ENCODE measurements at regions not wholly inside any gene's neighbourhood (a gene's known extent, or its start where the extent isn't known, plus 50 kb on each side); places are given as distances from the start of the nearest gene placed in this dataset.

- Histone ChIP-seq H3K4me3 (no peak overlapping the region), H3K4me1 (no peaks in the 10 kb centered on the region), H3K27me3 (no peaks in the 10 kb centered on the region), H3K9me3 (no peaks in the 10 kb centered on the region), H3K27ac (no peak overlapping the region), H3K36me3 (no peaks in the 10 kb centered on the region)
- DNase-seq (ENCODE audit: low spot score in 2 of 2): no peak
- 87% methylated on average over 4 of the region's 4 CpGs for WGBS
- no peak for TF ChIP-seq POLR2A (IDR thresholded peaks at IDR 0.05)
- TF ChIP-seq POLR2AphosphoS5 (IDR thresholded peaks at IDR 0.05): no peak
- no peak for TF ChIP-seq EP300 (IDR thresholded peaks at IDR 0.05)
- TF ChIP-seq, protein P1, sequence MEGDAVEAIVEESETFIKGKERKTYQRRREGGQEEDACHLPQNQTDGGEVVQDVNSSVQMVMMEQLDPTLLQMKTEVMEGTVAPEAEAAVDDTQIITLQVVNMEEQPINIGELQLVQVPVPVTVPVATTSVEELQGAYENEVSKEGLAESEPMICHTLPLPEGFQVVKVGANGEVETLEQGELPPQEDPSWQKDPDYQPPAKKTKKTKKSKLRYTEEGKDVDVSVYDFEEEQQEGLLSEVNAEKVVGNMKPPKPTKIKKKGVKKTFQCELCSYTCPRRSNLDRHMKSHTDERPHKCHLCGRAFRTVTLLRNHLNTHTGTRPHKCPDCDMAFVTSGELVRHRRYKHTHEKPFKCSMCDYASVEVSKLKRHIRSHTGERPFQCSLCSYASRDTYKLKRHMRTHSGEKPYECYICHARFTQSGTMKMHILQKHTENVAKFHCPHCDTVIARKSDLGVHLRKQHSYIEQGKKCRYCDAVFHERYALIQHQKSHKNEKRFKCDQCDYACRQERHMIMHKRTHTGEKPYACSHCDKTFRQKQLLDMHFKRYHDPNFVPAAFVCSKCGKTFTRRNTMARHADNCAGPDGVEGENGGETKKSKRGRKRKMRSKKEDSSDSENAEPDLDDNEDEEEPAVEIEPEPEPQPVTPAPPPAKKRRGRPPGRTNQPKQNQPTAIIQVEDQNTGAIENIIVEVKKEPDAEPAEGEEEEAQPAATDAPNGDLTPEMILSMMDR (IDR thresholded peaks at IDR 0.05): no peak
Observed at GRCh38 chr2:5939553-5939952, 247.4 kb downstream of the SOX11 start.

DNA sequence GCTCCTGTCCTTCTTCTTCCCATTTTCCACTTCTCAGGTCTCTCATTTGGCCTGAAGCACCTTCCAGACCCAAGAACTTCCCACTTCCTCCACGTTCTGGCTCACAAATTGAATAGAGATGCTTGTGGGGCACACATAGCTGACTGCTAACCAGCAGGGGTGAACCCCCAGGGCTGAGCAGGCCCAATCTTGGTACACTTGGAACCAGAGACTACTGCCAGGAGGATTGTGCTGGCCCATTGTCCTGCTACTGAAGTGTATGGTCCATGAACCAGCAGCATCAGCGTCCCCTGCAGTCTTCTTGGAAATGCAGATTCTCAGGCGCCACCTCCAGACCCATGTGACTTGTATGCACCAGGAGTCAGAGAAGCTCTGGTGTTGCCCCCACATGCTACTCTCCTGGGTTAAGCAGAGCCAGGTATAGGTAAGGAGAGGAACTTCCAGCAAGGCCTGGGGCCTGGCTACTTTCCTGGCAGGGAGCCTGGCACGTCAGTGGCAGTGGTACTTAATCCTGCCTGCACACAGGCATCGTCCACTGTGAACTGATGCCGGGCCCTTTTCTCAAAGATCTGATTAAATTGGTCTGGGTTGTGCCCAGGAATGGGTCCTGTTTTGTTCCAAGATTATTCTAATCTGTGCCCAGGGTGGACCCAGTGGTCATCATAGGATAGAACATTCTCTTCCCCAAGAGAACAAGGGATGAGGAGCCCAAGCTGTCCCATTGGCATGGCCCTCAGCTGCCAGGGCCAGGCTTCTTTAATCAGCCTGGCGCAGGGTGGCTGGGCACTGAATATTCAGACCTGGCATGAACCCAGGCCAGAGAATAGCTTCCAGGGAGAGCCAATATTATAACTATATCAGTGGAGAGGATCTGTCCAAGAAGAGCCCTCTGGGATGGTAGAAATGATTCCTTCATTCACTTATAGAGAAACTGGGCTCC lies 248.7 kb downstream of the SOX11 start:
- 74% methylated on average over 5 of the region's 7 CpGs for WGBS
- no peak for DNase-seq (ENCODE audit: low spot score in 2 of 2)
- Histone ChIP-seq H3K4me3 (no peak overlapping the region), H3K27ac (no peak overlapping the region), H3K27me3 (no peaks in the 10 kb centered on the region), H3K36me3 (no peaks in the 10 kb centered on the region), H3K9me3 (no peaks in the 10 kb centered on the region), H3K4me1 (no peaks in the 10 kb centered on the region)
- TF ChIP-seq, protein P1 (IDR thresholded peaks at IDR 0.05): no peak
- TF ChIP-seq POLR2A (IDR thresholded peaks at IDR 0.05): no peak
- TF ChIP-seq EP300 (IDR thresholded peaks at IDR 0.05): no peak
- TF ChIP-seq POLR2AphosphoS5 (IDR thresholded peaks at IDR 0.05): no peak

DNA sequence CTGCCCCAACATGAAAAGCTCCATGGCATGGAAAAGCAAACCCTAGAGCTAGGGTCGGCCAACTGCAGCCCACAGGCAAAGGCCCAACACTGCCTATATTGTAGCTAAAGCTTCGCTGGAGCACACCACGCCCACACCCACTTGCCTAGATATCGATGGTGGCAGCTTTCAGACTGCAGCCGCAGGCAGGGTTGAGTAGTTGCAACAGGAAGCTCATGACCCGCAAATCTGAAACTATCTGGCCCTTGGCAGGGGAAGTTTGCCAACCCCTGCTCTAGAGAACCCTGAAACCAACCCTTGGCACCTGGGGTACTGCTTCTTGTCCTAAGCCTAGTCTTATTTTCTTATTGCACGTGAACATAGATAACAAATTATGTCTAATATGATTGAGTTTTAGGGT lies 250.0 kb downstream of the SOX11 start:
- no peak for DNase-seq (ENCODE audit: low spot score in 2 of 2)
- H3K27me3 ChIP-seq: no peaks in the 10 kb centered on the region
- H3K4me1 ChIP-seq: no peaks in the 10 kb centered on the region
- TF ChIP-seq, protein P1 (IDR thresholded peaks at IDR 0.05): no peak
- no peak for TF ChIP-seq POLR2A (IDR thresholded peaks at IDR 0.05)
- no peak for TF ChIP-seq EP300 (IDR thresholded peaks at IDR 0.05)
- no peak for TF ChIP-seq POLR2AphosphoS5 (IDR thresholded peaks at IDR 0.05)
- WGBS: 88% methylated on average over 5 of the region's 7 CpGs
- no peaks in the 10 kb centered on the region for H3K36me3 ChIP-seq
- H3K9me3 ChIP-seq: no peaks in the 10 kb centered on the region
- no peak overlapping the region for H3K27ac ChIP-seq
- H3K4me3 ChIP-seq: no peak overlapping the region

- Histone ChIP-seq H3K4me3 (no peak overlapping the region), H3K4me1 (no peaks in the 10 kb centered on the region), H3K27ac (no peak overlapping the region), H3K27me3 (no peaks in the 10 kb centered on the region), H3K9me3 (no peaks in the 10 kb centered on the region), H3K36me3 (no peaks in the 10 kb centered on the region)
- TF ChIP-seq EP300 (IDR thresholded peaks at IDR 0.05) (no peak), POLR2A (IDR thresholded peaks at IDR 0.05) (no peak), POLR2AphosphoS5 (IDR thresholded peaks at IDR 0.05) (no peak)
- TF ChIP-seq, protein P1 (IDR thresholded peaks at IDR 0.05): no peak
- 84% methylated on average over 9 of the region's 9 CpGs for WGBS
- DNase-seq (ENCODE audit: low spot score in 2 of 2): no peak
Observed at GRCh38 chr2:5945742-5946141, 253.6 kb downstream of the SOX11 start.

DNA sequence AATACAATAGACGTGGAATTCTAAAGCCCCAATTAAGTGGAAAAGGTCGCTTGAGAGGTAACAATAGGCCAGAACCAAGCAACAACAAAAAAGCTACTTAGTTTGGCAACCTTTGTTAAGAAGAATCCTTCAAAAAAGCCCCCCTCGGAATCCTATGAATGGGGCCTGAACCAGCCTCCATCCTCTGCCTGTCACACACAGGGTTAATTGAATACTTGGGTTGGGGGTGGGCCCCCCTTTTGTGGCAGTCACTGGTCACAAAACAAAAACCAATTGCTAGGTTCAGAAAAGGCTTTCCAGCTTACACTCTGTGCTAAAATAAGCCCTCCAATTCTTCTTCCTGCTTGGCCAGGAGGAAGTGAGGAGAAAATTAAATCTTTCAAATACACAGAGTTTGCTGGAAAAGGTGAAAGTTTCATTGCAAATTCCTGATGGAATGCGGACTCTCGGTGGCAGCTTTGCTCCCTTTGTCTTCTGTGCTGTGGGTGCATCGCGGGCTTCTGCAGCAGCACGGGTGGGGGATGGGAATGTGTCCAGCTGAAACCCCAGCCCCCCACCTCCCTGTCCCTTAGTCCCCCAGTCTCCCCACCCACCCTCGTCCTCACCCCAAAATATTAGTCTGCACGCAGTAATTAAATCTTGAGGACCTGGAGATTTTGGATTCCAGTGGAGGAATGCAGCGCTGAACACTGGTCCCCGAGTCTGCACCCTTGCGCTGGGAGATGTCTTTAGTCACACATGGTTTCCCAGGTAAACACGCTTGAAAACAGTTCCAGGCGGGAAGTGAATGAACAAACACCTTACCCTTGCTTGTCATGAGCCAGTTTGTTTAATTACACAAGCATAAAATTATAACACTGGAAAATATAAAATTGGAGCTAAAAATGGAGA lies 254.3 kb downstream of the SOX11 start:
- H3K9me3 ChIP-seq: no peaks in the 10 kb centered on the region
- TF ChIP-seq POLR2AphosphoS5 (IDR thresholded peaks at IDR 0.05) (no peak), POLR2A (IDR thresholded peaks at IDR 0.05) (no peak), EP300 (IDR thresholded peaks at IDR 0.05) (no peak)
- TF ChIP-seq, protein P1 (IDR thresholded peaks at IDR 0.05): no peak
- WGBS: 73% methylated on average over 15 of the region's 15 CpGs
- H3K27me3 ChIP-seq: no peaks in the 10 kb centered on the region
- H3K4me3 ChIP-seq: no peak overlapping the region
- H3K36me3 ChIP-seq: no peaks in the 10 kb centered on the region
- no peak overlapping the region for H3K27ac ChIP-seq
- no peak for DNase-seq (ENCODE audit: low spot score in 2 of 2)
- no peaks in the 10 kb centered on the region for H3K4me1 ChIP-seq
